Lower leg skin (tissue), 4 donors: ENCODE measurements at regions not wholly inside any gene's neighbourhood (a gene's known extent, or its start where the extent isn't known, plus 50 kb on each side); places are given as distances from the start of the nearest gene placed in this dataset.

Source experiments
- DNase-seq, 2 donors: peaks; one replicate each; pipeline ENCODE4 v3.0.0-alpha.2; 2019; ENCODE audit warnings: low spot score in 2 of 2
- H3K4me3 ChIP-seq: fragments of 200-600 bp; sonication (generic); 2 replicates; pipeline ENCODE4 v1.5.1; 2017; ENCODE audit warnings: mild to moderate bottlenecking, low read depth; ENCODE audit not compliant: poor library complexity, severe bottlenecking
- POLR2A ChIP-seq, 2 donors: fragments of 450-650 bp; IDR thresholded peaks; one replicate each; pipeline ENCODE4 v1.6.1; 2016 to 2017; ENCODE audit warnings: antibody characterized with exemption in 2 of 2, mild to moderate bottlenecking in 1 of 2, moderate library complexity in 1 of 2
- WGBS, 2 donors: methylation state at CpG; one replicate each; pipeline ENCODE4 v1.1.5; 2018; 5-methylcytosine and 5-hydroxymethylcytosine counted together
- intact Hi-C: fragments of 100-400 bp; cut with DNase I; formaldehyde crosslinking; loops from one replicate; pipeline ENCODE4 v1.15.0; 2023; ENCODE audit warnings: low total_unique reads
- TF ChIP-seq, protein P1 (sequence below), 3 donors: fragments of 450-650 bp; IDR thresholded peaks; one replicate each; pipeline ENCODE4 v1.5.1; 2016; ENCODE audit warnings: antibody characterized with exemption in 3 of 3, mild to moderate bottlenecking in 3 of 3, moderate library complexity in 2 of 3

DNA sequence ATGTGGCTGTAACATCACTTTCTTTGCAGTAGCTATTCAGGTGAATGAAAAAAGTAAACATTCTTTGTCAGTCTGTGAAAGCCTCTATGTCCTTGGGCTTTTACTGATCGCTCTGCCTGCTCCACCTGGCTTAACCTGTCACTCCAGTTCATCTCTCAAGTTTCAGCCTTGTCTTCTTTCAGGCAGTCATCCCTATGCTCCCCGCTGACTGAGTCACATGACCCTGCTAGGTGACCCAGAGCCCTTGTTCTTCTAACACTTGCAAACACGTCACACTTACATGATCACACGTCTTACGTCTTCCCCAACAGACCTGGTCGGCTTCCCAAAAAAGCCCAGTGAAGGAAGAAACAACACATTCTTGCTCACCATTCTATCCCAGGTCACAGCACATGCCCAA, 499.3 kb upstream of the TENM4 start:
- DNase-seq: no peak
- TF ChIP-seq POLR2A (IDR thresholded peaks at IDR 0.05): no peak
- TF ChIP-seq, protein P1, sequence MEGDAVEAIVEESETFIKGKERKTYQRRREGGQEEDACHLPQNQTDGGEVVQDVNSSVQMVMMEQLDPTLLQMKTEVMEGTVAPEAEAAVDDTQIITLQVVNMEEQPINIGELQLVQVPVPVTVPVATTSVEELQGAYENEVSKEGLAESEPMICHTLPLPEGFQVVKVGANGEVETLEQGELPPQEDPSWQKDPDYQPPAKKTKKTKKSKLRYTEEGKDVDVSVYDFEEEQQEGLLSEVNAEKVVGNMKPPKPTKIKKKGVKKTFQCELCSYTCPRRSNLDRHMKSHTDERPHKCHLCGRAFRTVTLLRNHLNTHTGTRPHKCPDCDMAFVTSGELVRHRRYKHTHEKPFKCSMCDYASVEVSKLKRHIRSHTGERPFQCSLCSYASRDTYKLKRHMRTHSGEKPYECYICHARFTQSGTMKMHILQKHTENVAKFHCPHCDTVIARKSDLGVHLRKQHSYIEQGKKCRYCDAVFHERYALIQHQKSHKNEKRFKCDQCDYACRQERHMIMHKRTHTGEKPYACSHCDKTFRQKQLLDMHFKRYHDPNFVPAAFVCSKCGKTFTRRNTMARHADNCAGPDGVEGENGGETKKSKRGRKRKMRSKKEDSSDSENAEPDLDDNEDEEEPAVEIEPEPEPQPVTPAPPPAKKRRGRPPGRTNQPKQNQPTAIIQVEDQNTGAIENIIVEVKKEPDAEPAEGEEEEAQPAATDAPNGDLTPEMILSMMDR (IDR thresholded peaks at IDR 0.05): no peak
- H3K4me3 ChIP-seq: no peak overlapping the region
- intact Hi-C loops: no loop called here
- 46 to 69% methylated on average over 6 of the region's 6 CpGs for WGBS, 2 donors

GRCh38 chr11:79939111-79939510, 498.3 kb upstream of the TENM4 start:
- 92 to 94% methylated on average over 4 of the region's 4 CpGs for WGBS, 2 donors
- TF ChIP-seq, protein P1 (IDR thresholded peaks at IDR 0.05): no peak
- TF ChIP-seq POLR2A (IDR thresholded peaks at IDR 0.05): no peak
- no peak for DNase-seq
- intact Hi-C loops: no loop called here
- no peak overlapping the region for H3K4me3 ChIP-seq

DNA sequence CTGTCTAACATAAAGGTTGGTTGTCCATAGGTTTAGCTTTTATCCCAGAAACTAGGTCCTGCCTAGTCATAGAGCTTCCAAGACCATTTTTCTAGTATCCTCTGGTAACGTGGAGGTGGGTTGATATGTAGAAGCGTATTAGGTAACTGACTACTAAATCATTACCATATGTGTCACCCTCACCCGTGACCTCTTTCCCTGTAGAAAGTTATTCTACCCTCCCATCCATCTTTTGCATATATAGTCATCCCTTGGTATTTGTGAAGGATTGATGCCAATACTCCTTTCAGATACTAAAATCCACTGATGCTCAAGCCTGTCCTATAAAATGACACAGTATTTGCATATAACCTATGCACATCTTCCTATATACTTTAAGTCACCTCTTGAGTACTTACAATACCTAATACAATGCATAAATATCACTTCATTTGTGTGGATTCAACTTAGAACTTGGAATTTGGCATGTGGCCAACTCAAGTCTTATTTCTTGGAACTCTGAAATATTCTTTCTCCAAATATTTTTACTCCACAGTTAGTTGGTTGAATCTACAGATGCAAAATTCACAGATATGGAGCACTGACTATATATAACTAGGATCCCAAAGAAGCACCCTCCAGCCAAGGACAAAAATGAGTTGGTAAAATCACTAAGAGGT, 497.0 kb upstream of the TENM4 start:
- TF ChIP-seq POLR2A (IDR thresholded peaks at IDR 0.05): no peak
- intact Hi-C loops: no loop called here
- DNase-seq: no peak
- 74 to 86% methylated on average over 3 of the region's 3 CpGs for WGBS, 2 donors
- H3K4me3 ChIP-seq: no peak overlapping the region

DNA sequence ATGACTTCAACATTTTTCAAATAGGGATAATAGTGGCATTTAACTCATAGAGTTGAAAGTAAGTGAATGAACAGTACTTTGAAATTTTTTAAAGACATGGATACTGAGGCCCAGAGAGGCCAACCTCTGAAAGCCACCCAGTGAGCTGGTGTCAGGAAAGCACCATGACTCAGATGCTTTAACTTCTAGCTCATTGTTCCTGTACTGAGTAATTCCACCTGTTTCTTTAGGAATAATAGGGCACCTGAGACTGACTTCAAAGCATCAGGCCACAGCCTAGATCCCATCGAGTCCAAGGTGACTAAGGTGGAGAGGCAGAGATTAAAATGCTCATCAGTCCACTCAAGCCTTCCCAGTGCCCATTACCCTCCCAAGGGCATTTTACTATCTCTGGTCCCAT, 491.8 kb upstream of the TENM4 start:
- no peak for DNase-seq
- TF ChIP-seq, protein P1 (IDR thresholded peaks at IDR 0.05): no peak
- TF ChIP-seq POLR2A (IDR thresholded peaks at IDR 0.05): no peak
- no peak overlapping the region for H3K4me3 ChIP-seq
- intact Hi-C loops: no loop called here
- WGBS, 2 donors: 85 to 86% methylated on average over 1 of the region's 1 CpG

DNA sequence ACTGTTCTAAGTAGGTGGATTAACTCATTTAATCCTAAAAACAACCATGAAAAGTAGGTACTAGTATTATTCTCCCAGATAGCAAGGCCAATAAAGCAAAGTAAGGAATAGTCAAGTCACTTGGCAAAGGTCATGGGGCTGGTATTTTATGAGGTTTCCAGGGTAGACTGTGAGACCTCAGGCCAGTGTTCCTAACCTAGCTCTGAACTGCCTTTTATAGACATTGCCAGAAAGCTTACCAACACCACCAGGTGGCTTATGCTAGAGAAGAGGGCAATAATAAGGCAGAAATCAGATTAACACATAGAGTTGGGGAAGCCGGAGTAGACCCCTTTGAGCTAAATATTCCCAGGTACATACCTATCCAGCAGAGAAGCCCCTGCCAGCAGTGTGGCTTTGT, 490.9 kb upstream of the TENM4 start:
- no peak for TF ChIP-seq POLR2A (IDR thresholded peaks at IDR 0.05)
- TF ChIP-seq, protein P1 (IDR thresholded peaks at IDR 0.05): no peak
- DNase-seq: no peak
- intact Hi-C loops: no loop called here
- 93 to 100% methylated on average over 1 of the region's 1 CpG for WGBS, 2 donors
- no peak overlapping the region for H3K4me3 ChIP-seq

- DNase-seq: no peak
- intact Hi-C loops: no loop called here
- no peak overlapping the region for H3K4me3 ChIP-seq
- no peak for TF ChIP-seq POLR2A (IDR thresholded peaks at IDR 0.05)
- TF ChIP-seq, protein P1 (IDR thresholded peaks at IDR 0.05): no peak
- 85 to 89% methylated on average over 2 of the region's 2 CpGs for WGBS, 2 donors
These were observed 485.9 kb upstream of the TENM4 start for GRCh38 chr11:79926707-79927106.
